HepG2 (cell line): ENCODE measurements at regions not wholly inside any gene's neighbourhood (a gene's known extent, or its start where the extent isn't known, plus 50 kb on each side); places are given as distances from the start of the nearest gene placed in this dataset.

ENCODE experiments used
- ATAC-seq: fragments of 200-7000 bp; cut with Tn5 transposase; 3 replicates; pipeline ENCODE4 v1.9.1; 2020; ENCODE audit warnings: mild to moderate bottlenecking, moderate library complexity
- BruUV-seq: library from RNA; stranded (reverse); fragments of 400-500 nt; replicated peaks from 2 replicates; lab custom pipeline; 2021; lab: Mats Ljungman, UMichigan
- CTCF ChIA-PET: fragments of 300-600 bp; formaldehyde crosslinking; extraction: SDS; loops from one replicate; lab custom pipeline; 2021; ENCODE audit warnings: low total read pairs, inconsistent platforms, low intra/inter-chr PET ratio; lab: Yijun Ruan, JAX
- POLR2A ChIA-PET: fragments of 350-600 bp; sonication (Branson Sonifier 250); formaldehyde crosslinking; loops from one replicate; lab custom pipeline; 2020; ENCODE audit warnings: antibody characterized with exemption, inconsistent platforms; lab: Yijun Ruan, JAX
- DNase-seq: peaks from one replicate; pipeline ENCODE4 v3.0.0-alpha.2; 2015; ENCODE audit warnings: low spot score
- FAIRE-seq: peaks from 3 replicates; lab custom pipeline; 2011; peaks lifted over from hg19 to GRCh38; lab: Jason Lieb, UNC
- H2AFZ ChIP-seq: one replicate; pipeline ENCODE4 v1.6.1; 2011; ENCODE audit warnings: low read length, inconsistent platforms
- H3K27ac ChIP-seq: fragments of 300-600 bp; 3 replicates; pipeline ENCODE4 v1.8.0; 2011; ENCODE audit warnings: mixed run types, mild to moderate bottlenecking, mixed read lengths, low read length, inconsistent platforms; ENCODE audit not compliant: insufficient read depth; ENCODE audit errors: extremely low read length
- H3K27me3 ChIP-seq, 2 experiments: fragments of 200-600 bp in 1 of 2; 2 replicates in 1 of 2; 3 replicates in 1 of 2; pipeline versions ENCODE4 v1.6.0 to v1.8.0; 2011; ENCODE audit warnings: low read length in 2 of 2, mild to moderate bottlenecking in 2 of 2, moderate library complexity in 2 of 2, inconsistent platforms in 1 of 2; ENCODE audit not compliant: insufficient read depth in 2 of 2, control insufficient read depth in 1 of 2
- H3K36me3 ChIP-seq, 2 experiments: fragments of 200-600 bp in 1 of 2; replicated peaks in 1 of 2; 2 replicates in 1 of 2; 3 replicates in 1 of 2; pipeline versions ENCODE4 v1.5.1 to v1.8.0; 2011; ENCODE audit warnings: low read length in 2 of 2, inconsistent platforms in 1 of 2; ENCODE audit not compliant: insufficient read depth in 2 of 2, control insufficient read depth in 1 of 2
- H3K4me1 ChIP-seq: 2 replicates; pipeline ENCODE4 v1.5.1; 2012; ENCODE audit warnings: low read length, inconsistent platforms; ENCODE audit not compliant: insufficient read depth
- H3K4me2 ChIP-seq: 2 replicates; pipeline ENCODE4 v1.6.0; 2011; ENCODE audit warnings: low read depth, low read length, inconsistent platforms
- H3K4me3 ChIP-seq, 3 experiments: fragments of 200-600 bp in 1 of 3; sonication (generic), shearing (Covaris generic) in 1 of 3; replicated peaks in 1 of 3; 2 replicates each; pipeline ENCODE4 v1.5.1; 2011 to 2016; ENCODE audit warnings: low read length in 3 of 3, inconsistent platforms in 2 of 3, low read depth in 2 of 3, mild to moderate bottlenecking in 2 of 3, control low read depth in 1 of 3, mixed read lengths in 1 of 3; ENCODE audit not compliant: insufficient read depth in 1 of 3
- H3K79me2 ChIP-seq: one replicate; pipeline ENCODE4 v1.6.1; 2011; ENCODE audit warnings: low read length, inconsistent platforms; ENCODE audit not compliant: insufficient read depth
- H3K9ac ChIP-seq: 2 replicates; pipeline ENCODE4 v1.6.0; 2011; ENCODE audit warnings: mild to moderate bottlenecking, low read depth, low read length, inconsistent platforms; ENCODE audit not compliant: insufficient read depth
- H3K9me3 ChIP-seq: 2 replicates; pipeline ENCODE4 v1.5.1; 2012; ENCODE audit warnings: mild to moderate bottlenecking, low read length
- H4K20me1 ChIP-seq: 2 replicates; pipeline ENCODE4 v1.6.0; 2011; ENCODE audit warnings: inconsistent platforms, mild to moderate bottlenecking, low read length, moderate library complexity; ENCODE audit not compliant: insufficient read depth
- FOXK1 ChIP-seq: sonication (generic); formaldehyde crosslinking; IDR thresholded peaks from 2 replicates; pipeline ENCODE4 v1.4.0; 2020; ENCODE audit warnings: low read depth, missing genetic modification reagents, borderline replicate concordance
- KDM5B ChIP-seq: sonication (generic); formaldehyde crosslinking; IDR thresholded peaks from 2 replicates; pipeline ENCODE4 v1.4.0; 2020; ENCODE audit warnings: missing genetic modification reagents, mild to moderate bottlenecking, borderline replicate concordance
- MIER2 ChIP-seq: IDR thresholded peaks from 2 replicates; pipeline ENCODE4 v1.6.1; 2016; ENCODE audit warnings: missing biosample characterization, missing genetic modification reagents
- TAF15 ChIP-seq: fragments of 200-400 bp; formaldehyde crosslinking; IDR thresholded peaks from one replicate; pipeline ENCODE4 v1.6.1; 2018; ENCODE audit warnings: mild to moderate bottlenecking, low read depth, low read length; ENCODE audit not compliant: poor library complexity, severe bottlenecking
- ZFY ChIP-seq: sonication (generic); formaldehyde crosslinking; IDR thresholded peaks from 2 replicates; pipeline ENCODE4 v1.4.0; 2020; ENCODE audit warnings: missing genetic modification reagents
- ZNF33A ChIP-seq: sonication (generic); formaldehyde crosslinking; IDR thresholded peaks from 2 replicates; pipeline ENCODE4 v1.5.1; 2020; ENCODE audit warnings: missing genetic modification reagents, mild to moderate bottlenecking, moderate library complexity, borderline replicate concordance
- ZNF431 ChIP-seq: sonication (generic); formaldehyde crosslinking; IDR thresholded peaks from 2 replicates; pipeline ENCODE4 v1.9.0; 2022; ENCODE audit warnings: missing genetic modification reagents, low read depth, mild to moderate bottlenecking, borderline replicate concordance
- ZNF530 ChIP-seq: sonication (generic); formaldehyde crosslinking; IDR thresholded peaks from 2 replicates; pipeline ENCODE4 v1.5.0; 2020; ENCODE audit warnings: low read depth, mild to moderate bottlenecking, missing genetic modification reagents
- ZNF850 ChIP-seq: sonication (generic); formaldehyde crosslinking; conservative IDR thresholded peaks from 2 replicates; pipeline ENCODE4 v1.9.0; 2021; ENCODE audit warnings: mild to moderate bottlenecking, missing genetic modification reagents
- in situ Hi-C: cut with HindIII; loops from 2 replicates; pipeline ENCODE4 v1.10.0; 2017; ENCODE audit warnings: low pct_unique_long_range_greater_than_20kb; ENCODE audit not compliant: extremely low pct_ligation_motif_present
- intact Hi-C: fragments of 100-400 bp; cut with micrococcal nuclease; formaldehyde crosslinking; loops from one replicate; pipeline ENCODE4 v1.10.0; 2022; ENCODE audit not compliant: unreplicated experiment
- TF ChIP-seq, protein P1 (sequence below), 2 experiments: sonication (generic) in 1 of 2; formaldehyde crosslinking in 1 of 2; IDR thresholded peaks; 2 replicates each; pipeline versions ENCODE4 v1.4.0 to v1.6.1; 2018 to 2020; ENCODE audit warnings: missing genetic modification reagents in 2 of 2, borderline replicate concordance in 1 of 2, low read depth in 1 of 2, mild to moderate bottlenecking in 1 of 2, missing biosample characterization in 1 of 2
- TF ChIP-seq, protein P2 (sequence below): sonication (generic); formaldehyde crosslinking; IDR thresholded peaks from 2 replicates; pipeline ENCODE4 v1.8.1; 2023; ENCODE audit warnings: mild to moderate bottlenecking, missing genetic modification reagents
- TF ChIP-seq, protein P3 (sequence below), 2 experiments: IDR thresholded peaks; 2 replicates each; pipeline ENCODE4 v1.6.1; 2011 to 2012; ENCODE audit warnings: low read length in 2 of 2, borderline replicate concordance in 1 of 2, low read depth in 1 of 2, mild to moderate bottlenecking in 1 of 2, moderate library complexity in 1 of 2
- TF ChIP-seq, protein P4 (sequence below): sonication (generic); formaldehyde crosslinking; conservative IDR thresholded peaks from 2 replicates; pipeline ENCODE4 v1.4.0; 2020; ENCODE audit warnings: missing genetic modification reagents
- TF ChIP-seq, protein P5 (sequence below): sonication (generic); formaldehyde crosslinking; IDR thresholded peaks from 2 replicates; pipeline ENCODE4 v1.9.0; 2021; ENCODE audit warnings: missing genetic modification reagents, mild to moderate bottlenecking, borderline replicate concordance

DNA sequence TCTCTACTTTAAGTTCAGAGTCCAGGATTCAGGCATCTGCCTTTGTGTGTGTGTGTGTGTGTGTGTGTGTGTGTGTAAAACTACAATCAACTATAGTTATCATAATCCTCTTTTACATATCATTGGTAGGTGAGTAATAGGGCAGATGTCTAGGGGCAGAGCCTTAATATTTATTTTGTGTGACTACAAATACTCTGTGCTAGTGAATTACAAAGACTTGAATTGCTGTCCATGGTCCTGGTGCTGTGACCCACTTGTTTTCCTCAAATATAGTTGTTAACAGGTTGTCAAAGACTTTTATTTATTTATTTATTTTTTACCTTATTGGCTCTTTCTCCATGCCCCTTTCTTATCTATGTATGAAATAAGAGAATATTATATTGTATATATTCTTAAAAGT, 196.8 kb downstream of the ANXA1 start:
- in situ Hi-C loops: no loop called here
- Histone ChIP-seq H3K27me3 (no peaks in the 10 kb centered on the region), H2AFZ (no peak overlapping the region), H3K4me2 (no peak overlapping the region), H3K79me2 (no peaks in the 10 kb centered on the region), H3K9ac (no peak overlapping the region), H3K36me3 (no peaks in the 10 kb centered on the region), H3K27ac (no peak overlapping the region), H3K9me3 (no peaks in the 10 kb centered on the region), H3K4me3 (no peak overlapping the region), H3K4me1 (no peaks in the 10 kb centered on the region), H4K20me1 (no peaks in the 10 kb centered on the region)
- intact Hi-C loops: no loop called here
- no TSS peak for BruUV-seq
- DNase-seq (no peak), FAIRE-seq (no peak), ATAC-seq (no peak)
- POLR2A ChIA-PET: no interaction called here
- CTCF ChIA-PET: no interaction called here
- TF ChIP-seq ZNF850 (CRISPR knock-in tag) (no peak), ZNF431 (CRISPR knock-in tag) (no peak), ZFY (CRISPR knock-in tag) (no peak), FOXK1 (CRISPR knock-in tag) (no peak), TAF15 (no peak), MIER2 (CRISPR knock-in tag) (peak; percentile 57; the same call in 1 of the 2 replicates), ZNF530 (CRISPR knock-in tag) (no peak), KDM5B (CRISPR knock-in tag) (no peak), ZNF33A (no peak)
- TF ChIP-seq, protein P1, sequence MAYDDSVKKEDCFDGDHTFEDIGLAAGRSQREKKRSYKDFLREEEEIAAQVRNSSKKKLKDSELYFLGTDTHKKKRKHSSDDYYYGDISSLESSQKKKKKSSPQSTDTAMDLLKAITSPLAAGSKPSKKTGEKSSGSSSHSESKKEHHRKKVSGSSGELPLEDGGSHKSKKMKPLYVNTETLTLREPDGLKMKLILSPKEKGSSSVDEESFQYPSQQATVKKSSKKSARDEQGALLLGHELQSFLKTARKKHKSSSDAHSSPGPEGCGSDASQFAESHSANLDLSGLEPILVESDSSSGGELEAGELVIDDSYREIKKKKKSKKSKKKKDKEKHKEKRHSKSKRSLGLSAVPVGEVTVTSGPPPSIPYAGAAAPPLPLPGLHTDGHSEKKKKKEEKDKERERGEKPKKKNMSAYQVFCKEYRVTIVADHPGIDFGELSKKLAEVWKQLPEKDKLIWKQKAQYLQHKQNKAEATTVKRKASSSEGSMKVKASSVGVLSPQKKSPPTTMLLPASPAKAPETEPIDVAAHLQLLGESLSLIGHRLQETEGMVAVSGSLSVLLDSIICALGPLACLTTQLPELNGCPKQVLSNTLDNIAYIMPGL (CRISPR knock-in tag; IDR thresholded peaks at IDR 0.05; ENCODE audit: borderline replicate concordance in 1 of 2, low read depth in 1 of 2): no peak
- TF ChIP-seq, protein P2, sequence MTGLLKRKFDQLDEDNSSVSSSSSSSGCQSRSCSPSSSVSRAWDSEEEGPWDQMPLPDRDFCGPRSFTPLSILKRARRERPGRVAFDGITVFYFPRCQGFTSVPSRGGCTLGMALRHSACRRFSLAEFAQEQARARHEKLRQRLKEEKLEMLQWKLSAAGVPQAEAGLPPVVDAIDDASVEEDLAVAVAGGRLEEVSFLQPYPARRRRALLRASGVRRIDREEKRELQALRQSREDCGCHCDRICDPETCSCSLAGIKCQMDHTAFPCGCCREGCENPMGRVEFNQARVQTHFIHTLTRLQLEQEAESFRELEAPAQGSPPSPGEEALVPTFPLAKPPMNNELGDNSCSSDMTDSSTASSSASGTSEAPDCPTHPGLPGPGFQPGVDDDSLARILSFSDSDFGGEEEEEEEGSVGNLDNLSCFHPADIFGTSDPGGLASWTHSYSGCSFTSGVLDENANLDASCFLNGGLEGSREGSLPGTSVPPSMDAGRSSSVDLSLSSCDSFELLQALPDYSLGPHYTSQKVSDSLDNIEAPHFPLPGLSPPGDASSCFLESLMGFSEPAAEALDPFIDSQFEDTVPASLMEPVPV (CRISPR knock-in tag): no peak
- TF ChIP-seq, protein P3, sequence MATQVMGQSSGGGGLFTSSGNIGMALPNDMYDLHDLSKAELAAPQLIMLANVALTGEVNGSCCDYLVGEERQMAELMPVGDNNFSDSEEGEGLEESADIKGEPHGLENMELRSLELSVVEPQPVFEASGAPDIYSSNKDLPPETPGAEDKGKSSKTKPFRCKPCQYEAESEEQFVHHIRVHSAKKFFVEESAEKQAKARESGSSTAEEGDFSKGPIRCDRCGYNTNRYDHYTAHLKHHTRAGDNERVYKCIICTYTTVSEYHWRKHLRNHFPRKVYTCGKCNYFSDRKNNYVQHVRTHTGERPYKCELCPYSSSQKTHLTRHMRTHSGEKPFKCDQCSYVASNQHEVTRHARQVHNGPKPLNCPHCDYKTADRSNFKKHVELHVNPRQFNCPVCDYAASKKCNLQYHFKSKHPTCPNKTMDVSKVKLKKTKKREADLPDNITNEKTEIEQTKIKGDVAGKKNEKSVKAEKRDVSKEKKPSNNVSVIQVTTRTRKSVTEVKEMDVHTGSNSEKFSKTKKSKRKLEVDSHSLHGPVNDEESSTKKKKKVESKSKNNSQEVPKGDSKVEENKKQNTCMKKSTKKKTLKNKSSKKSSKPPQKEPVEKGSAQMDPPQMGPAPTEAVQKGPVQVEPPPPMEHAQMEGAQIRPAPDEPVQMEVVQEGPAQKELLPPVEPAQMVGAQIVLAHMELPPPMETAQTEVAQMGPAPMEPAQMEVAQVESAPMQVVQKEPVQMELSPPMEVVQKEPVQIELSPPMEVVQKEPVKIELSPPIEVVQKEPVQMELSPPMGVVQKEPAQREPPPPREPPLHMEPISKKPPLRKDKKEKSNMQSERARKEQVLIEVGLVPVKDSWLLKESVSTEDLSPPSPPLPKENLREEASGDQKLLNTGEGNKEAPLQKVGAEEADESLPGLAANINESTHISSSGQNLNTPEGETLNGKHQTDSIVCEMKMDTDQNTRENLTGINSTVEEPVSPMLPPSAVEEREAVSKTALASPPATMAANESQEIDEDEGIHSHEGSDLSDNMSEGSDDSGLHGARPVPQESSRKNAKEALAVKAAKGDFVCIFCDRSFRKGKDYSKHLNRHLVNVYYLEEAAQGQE (IDR thresholded peaks at IDR 0.05; ENCODE audit: borderline replicate concordance in 1 of 2, low read depth in 1 of 2, low read length in 2 of 2): peak in 1 of 2 experiments; percentile 89
- TF ChIP-seq, protein P4, sequence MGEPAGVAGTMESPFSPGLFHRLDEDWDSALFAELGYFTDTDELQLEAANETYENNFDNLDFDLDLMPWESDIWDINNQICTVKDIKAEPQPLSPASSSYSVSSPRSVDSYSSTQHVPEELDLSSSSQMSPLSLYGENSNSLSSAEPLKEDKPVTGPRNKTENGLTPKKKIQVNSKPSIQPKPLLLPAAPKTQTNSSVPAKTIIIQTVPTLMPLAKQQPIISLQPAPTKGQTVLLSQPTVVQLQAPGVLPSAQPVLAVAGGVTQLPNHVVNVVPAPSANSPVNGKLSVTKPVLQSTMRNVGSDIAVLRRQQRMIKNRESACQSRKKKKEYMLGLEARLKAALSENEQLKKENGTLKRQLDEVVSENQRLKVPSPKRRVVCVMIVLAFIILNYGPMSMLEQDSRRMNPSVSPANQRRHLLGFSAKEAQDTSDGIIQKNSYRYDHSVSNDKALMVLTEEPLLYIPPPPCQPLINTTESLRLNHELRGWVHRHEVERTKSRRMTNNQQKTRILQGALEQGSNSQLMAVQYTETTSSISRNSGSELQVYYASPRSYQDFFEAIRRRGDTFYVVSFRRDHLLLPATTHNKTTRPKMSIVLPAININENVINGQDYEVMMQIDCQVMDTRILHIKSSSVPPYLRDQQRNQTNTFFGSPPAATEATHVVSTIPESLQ (CRISPR knock-in tag): no peak
- TF ChIP-seq, protein P5, sequence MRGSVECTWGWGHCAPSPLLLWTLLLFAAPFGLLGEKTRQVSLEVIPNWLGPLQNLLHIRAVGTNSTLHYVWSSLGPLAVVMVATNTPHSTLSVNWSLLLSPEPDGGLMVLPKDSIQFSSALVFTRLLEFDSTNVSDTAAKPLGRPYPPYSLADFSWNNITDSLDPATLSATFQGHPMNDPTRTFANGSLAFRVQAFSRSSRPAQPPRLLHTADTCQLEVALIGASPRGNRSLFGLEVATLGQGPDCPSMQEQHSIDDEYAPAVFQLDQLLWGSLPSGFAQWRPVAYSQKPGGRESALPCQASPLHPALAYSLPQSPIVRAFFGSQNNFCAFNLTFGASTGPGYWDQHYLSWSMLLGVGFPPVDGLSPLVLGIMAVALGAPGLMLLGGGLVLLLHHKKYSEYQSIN (CRISPR knock-in tag): no peak
